KMS-11 (cell line): ENCODE measurements at regions not wholly inside any gene's neighbourhood (a gene's known extent, or its start where the extent isn't known, plus 50 kb on each side); places are given as distances from the start of the nearest gene placed in this dataset.

Experiments
- H2AFZ ChIP-seq: fragments of 200-600 bp; sonication (generic); 2 replicates; pipeline ENCODE4 v1.6.1; 2016; ENCODE audit warnings: antibody characterized with exemption, mixed run types, low read depth
- H3K27ac ChIP-seq: fragments of 200-600 bp; sonication (generic); 2 replicates; pipeline ENCODE4 v1.6.1; 2016; ENCODE audit warnings: mild to moderate bottlenecking, mixed run types
- H3K27me3 ChIP-seq: fragments of 200-600 bp; sonication (generic); 2 replicates; pipeline ENCODE4 v1.6.1; 2017; ENCODE audit warnings: mild to moderate bottlenecking, low read depth, mixed run types, moderate library complexity; ENCODE audit not compliant: insufficient read depth
- H3K36me3 ChIP-seq: fragments of 200-600 bp; sonication (generic); 2 replicates; pipeline ENCODE4 v1.6.1; 2017; ENCODE audit warnings: mild to moderate bottlenecking, mixed run types; ENCODE audit not compliant: insufficient read depth
- H3K4me1 ChIP-seq: fragments of 200-600 bp; sonication (generic); 2 replicates; pipeline ENCODE4 v1.6.1; 2016; ENCODE audit warnings: mild to moderate bottlenecking, low read depth, mixed run types; ENCODE audit not compliant: poor library complexity, severe bottlenecking
- H3K4me2 ChIP-seq: fragments of 200-600 bp; sonication (generic); 2 replicates; pipeline ENCODE4 v1.7.0; 2016; ENCODE audit warnings: mild to moderate bottlenecking, mixed run types
- H3K4me3 ChIP-seq: fragments of 200-600 bp; sonication (generic); IDR thresholded peaks from 2 replicates; pipeline ENCODE4 v1.6.1; 2017; ENCODE audit warnings: low read depth, low read length, mixed read lengths; ENCODE audit not compliant: insufficient read depth
- H3K79me2 ChIP-seq: fragments of 200-600 bp; sonication (generic); 2 replicates; pipeline ENCODE4 v1.6.1; 2016; ENCODE audit warnings: low read depth, mixed run types; ENCODE audit not compliant: insufficient read depth
- H3K9ac ChIP-seq: fragments of 200-600 bp; sonication (generic); 2 replicates; pipeline ENCODE4 v1.6.1; 2016; ENCODE audit warnings: mild to moderate bottlenecking, mixed run types
- H4K20me1 ChIP-seq: fragments of 200-600 bp; sonication (generic); 2 replicates; pipeline ENCODE4 v1.6.1; 2016; ENCODE audit warnings: mild to moderate bottlenecking, mixed run types; ENCODE audit not compliant: insufficient read depth
- CTCF ChIP-seq: fragments of 200-600 bp; sonication (generic); conservative IDR thresholded peaks from 2 replicates; pipeline ENCODE4 v1.6.1; 2017; ENCODE audit warnings: low read depth, mild to moderate bottlenecking, antibody characterized with exemption, low read length, moderate library complexity, mixed read lengths

- Histone ChIP-seq H3K4me2 (no peak overlapping the region), H3K27ac (no peak overlapping the region), H3K27me3 (no peaks in the 10 kb centered on the region), H4K20me1 (no peaks in the 10 kb centered on the region), H3K4me3 (no peak overlapping the region), H3K9ac (no peak overlapping the region), H2AFZ (no peak overlapping the region), H3K36me3 (no peaks in the 10 kb centered on the region), H3K79me2 (no peaks in the 10 kb centered on the region), H3K4me1 (no peaks in the 10 kb centered on the region)
- no peak for TF ChIP-seq CTCF
These were observed 132.9 kb upstream of the TGFBR2 start for GRCh38 chr3:30473374-30474051.

- Histone ChIP-seq H3K9ac (no peak overlapping the region), H3K4me1 (no peaks in the 10 kb centered on the region), H3K79me2 (no peaks in the 10 kb centered on the region), H3K4me3 (no peak overlapping the region), H3K27ac (no peak overlapping the region), H3K36me3 (no peaks in the 10 kb centered on the region), H3K27me3 (no peaks in the 10 kb centered on the region), H2AFZ (no peak overlapping the region), H4K20me1 (no peaks in the 10 kb centered on the region), H3K4me2 (no peak overlapping the region)
- TF ChIP-seq CTCF: no peak
These were observed 132.0 kb upstream of the TGFBR2 start for GRCh38 chr3:30474371-30474770.

- no peak overlapping the region for H3K4me2 ChIP-seq
- no peaks in the 10 kb centered on the region for H3K36me3 ChIP-seq
- no peak overlapping the region for H2AFZ ChIP-seq
These were observed 131.2 kb upstream of the TGFBR2 start for GRCh38 chr3:30475038-30475808.

GRCh38 chr3:30475809-30476178 is 130.6 kb upstream of the TGFBR2 start:
- H3K27me3 ChIP-seq: no peaks in the 10 kb centered on the region

More at GRCh38 chr3:30475038-30475808, 131.2 kb upstream of the TGFBR2 start:
- Histone ChIP-seq H3K27ac (no peak overlapping the region), H3K4me1 (no peaks in the 10 kb centered on the region), H3K9ac (no peak overlapping the region), H3K4me3 (no peak overlapping the region), H3K27me3 (no peaks in the 10 kb centered on the region), H3K79me2 (no peaks in the 10 kb centered on the region), H4K20me1 (no peaks in the 10 kb centered on the region)
- TF ChIP-seq CTCF: no peak

More at GRCh38 chr3:30475809-30476178, 130.6 kb upstream of the TGFBR2 start:
- Histone ChIP-seq H3K4me1 (no peaks in the 10 kb centered on the region), H3K36me3 (no peaks in the 10 kb centered on the region), H3K9ac (no peak overlapping the region), H3K4me3 (no peak overlapping the region), H4K20me1 (no peaks in the 10 kb centered on the region), H2AFZ (no peak overlapping the region), H3K79me2 (no peaks in the 10 kb centered on the region), H3K27ac (no peak overlapping the region), H3K4me2 (no peak overlapping the region)
- TF ChIP-seq CTCF: no peak
